ENCODE measurements at regions not wholly inside any gene's neighbourhood (a gene's known extent, or its start where the extent isn't known, plus 50 kb on each side); places are given as distances from the start of the nearest gene placed in this dataset.

- TF ChIP-seq CREB1 (IDR thresholded peaks at IDR 0.05; ENCODE audit: low read depth) (no peak), POLR2A (IDR thresholded peaks at IDR 0.05; ENCODE audit: low read depth, low read length) (no peak), NBN (IDR thresholded peaks at IDR 0.05) (no peak), ETV6 (conservative IDR thresholded peaks at IDR 0.05 in 1 of 2, IDR thresholded peaks at IDR 0.05 in 1 of 2; ENCODE audit: borderline replicate concordance in 1 of 2, low read depth in 1 of 2) (no peak), SUPT20H (IDR thresholded peaks at IDR 0.05; ENCODE audit: borderline replicate concordance, control insufficient read depth, low read depth, low read length) (no peak), MEF2A (IDR thresholded peaks at IDR 0.05; ENCODE audit: insufficient read depth, low read depth, low read length) (no peak), NR2F1 (conservative IDR thresholded peaks at IDR 0.05) (no peak), CTCF (IDR thresholded peaks at IDR 0.05 in 2 of 3, conservative IDR thresholded peaks at IDR 0.05 in 1 of 3; ENCODE audit: control insufficient read depth in 2 of 3, extremely low read depth in 1 of 3, insufficient read depth in 1 of 3, low read depth in 3 of 3, low read length in 3 of 3) (no peak), EGR1 (IDR thresholded peaks at IDR 0.05; ENCODE audit: borderline replicate concordance in 1 of 2, low read depth in 2 of 2, low read length in 2 of 2) (no peak), POLR2AphosphoS5 (IDR thresholded peaks at IDR 0.05; ENCODE audit: low read length) (no peak), CUX1 (IDR thresholded peaks at IDR 0.05; ENCODE audit: insufficient replicate concordance, low read depth, low read length) (no peak), E2F4 (IDR thresholded peaks at IDR 0.05; ENCODE audit: low read depth, low read length) (no peak), ZBED1 (IDR thresholded peaks at IDR 0.05; ENCODE audit: borderline replicate concordance) (no peak)
- TF ChIP-seq, protein P1, sequence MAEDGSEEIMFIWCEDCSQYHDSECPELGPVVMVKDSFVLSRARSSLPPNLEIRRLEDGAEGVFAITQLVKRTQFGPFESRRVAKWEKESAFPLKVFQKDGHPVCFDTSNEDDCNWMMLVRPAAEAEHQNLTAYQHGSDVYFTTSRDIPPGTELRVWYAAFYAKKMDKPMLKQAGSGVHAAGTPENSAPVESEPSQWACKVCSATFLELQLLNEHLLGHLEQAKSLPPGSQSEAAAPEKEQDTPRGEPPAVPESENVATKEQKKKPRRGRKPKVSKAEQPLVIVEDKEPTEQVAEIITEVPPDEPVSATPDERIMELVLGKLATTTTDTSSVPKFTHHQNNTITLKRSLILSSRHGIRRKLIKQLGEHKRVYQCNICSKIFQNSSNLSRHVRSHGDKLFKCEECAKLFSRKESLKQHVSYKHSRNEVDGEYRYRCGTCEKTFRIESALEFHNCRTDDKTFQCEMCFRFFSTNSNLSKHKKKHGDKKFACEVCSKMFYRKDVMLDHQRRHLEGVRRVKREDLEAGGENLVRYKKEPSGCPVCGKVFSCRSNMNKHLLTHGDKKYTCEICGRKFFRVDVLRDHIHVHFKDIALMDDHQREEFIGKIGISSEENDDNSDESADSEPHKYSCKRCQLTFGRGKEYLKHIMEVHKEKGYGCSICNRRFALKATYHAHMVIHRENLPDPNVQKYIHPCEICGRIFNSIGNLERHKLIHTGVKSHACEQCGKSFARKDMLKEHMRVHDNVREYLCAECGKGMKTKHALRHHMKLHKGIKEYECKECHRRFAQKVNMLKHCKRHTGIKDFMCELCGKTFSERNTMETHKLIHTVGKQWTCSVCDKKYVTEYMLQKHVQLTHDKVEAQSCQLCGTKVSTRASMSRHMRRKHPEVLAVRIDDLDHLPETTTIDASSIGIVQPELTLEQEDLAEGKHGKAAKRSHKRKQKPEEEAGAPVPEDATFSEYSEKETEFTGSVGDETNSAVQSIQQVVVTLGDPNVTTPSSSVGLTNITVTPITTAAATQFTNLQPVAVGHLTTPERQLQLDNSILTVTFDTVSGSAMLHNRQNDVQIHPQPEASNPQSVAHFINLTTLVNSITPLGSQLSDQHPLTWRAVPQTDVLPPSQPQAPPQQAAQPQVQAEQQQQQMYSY (CRISPR knock-in tag; IDR thresholded peaks at IDR 0.05) = no peak
Measured at GRCh38 chr2:66714610-66715009, 279.7 kb downstream of the MEIS1 start.

Measured in GM12878 (cell line).